HG02870 (cell line): ENCODE measurements at regions not wholly inside any gene's neighbourhood (a gene's known extent, or its start where the extent isn't known, plus 50 kb on each side); places are given as distances from the start of the nearest gene placed in this dataset.
A peak's percentile ranks its signal among the peaks of the same experiment; 100 is the strongest.
"Not testable (repeated sequence)": the region's sequence is repeated elsewhere in the genome, so short reads cannot be mapped to it uniquely, and the experiment has no call there.

Source experiments
- ATAC-seq: cut with Tn5 transposase; IDR thresholded peaks from one replicate; pipeline ENCODE4 v1.9.1; 2021; ENCODE audit warnings: mild to moderate bottlenecking, moderate library complexity; ENCODE audit not compliant: unreplicated experiment

- ATAC-seq: no peak
These were observed 91.9 kb upstream of the MED13 start for GRCh38 chr17:62156949-62157348.

DNA sequence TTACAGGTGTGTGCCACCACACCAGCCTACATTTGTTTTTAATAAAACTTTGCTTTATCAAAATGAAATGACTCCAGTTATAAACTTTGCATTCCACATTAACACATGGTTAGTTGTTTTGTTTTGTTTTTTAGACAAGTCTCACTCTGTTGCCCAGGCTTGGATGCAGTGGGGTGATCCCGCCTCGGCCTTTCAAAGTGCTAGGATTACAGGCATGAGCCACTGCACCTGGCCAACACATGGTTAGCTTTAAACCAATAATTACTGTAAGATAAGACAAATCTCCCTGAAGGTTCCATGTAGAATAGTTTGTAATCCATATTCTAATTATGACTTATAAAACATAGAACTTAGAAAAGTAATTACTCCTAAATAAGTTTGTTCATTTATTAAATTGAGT is 89.8 kb upstream of the MED13 start:
- ATAC-seq: no peak

DNA sequence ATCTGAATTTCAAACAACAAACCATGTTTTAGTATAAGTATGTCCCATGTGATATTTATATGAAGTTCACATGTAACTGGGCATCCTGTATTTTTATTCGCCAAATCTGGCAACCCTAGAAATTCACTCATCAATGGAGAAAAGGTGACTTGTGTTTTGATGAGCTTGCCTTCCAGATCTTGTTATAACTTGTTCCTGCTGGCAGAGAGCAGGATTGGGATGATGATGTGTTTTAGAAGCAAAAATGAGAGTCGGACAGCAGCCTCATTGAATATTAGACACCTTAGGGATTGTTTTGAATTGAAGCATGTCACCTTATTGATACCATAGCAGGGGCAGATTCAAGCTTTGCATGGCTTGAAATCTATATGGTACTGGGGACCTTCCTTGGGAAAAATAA is 85.4 kb upstream of the MED13 start:
- no peak for ATAC-seq

GRCh38 chr17:62149961-62150360 is 84.9 kb upstream of the MED13 start:
- no peak for ATAC-seq

DNA sequence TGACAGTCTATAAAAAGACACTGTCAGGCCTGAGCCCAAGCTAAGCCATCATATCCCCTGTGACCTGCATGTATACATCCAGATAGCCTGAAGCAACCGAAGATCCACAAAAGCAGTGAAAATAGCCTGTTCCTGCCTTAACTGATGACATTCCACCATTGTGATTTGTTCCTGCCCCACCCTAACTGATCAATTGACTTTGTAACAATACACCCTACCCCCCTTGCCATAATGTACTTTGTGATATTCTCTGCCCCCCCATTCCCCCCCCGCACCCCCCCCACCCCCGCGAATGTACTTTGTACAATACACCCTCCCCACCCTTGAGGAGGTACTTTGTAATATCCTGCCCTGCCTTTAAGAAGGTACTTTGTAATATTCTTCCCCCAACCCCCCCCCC is 82.2 kb upstream of the MED13 start:
- no peak for ATAC-seq

DNA sequence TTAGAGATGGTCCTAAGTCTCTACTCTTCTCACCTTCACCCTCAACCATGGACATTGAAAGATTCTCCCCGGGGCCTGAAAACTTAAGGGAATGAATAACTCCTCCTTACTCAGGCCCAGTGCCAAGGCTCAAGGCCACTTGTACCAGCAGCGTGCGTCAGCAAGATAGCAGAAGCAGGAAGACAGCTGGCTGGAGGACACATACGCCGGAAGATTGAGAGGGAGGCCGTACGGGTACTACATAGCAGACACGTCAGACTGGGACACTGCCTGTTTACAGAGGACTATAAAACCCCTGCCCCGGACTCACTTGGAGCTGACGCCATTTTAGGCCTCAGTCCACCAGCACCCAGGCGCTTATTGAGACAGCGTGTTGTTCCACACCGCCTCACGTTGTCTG is 75.8 kb upstream of the MED13 start:
- no peak for ATAC-seq

- ATAC-seq: no peak
These were observed 75.3 kb upstream of the MED13 start for GRCh38 chr17:62140376-62140775.

DNA sequence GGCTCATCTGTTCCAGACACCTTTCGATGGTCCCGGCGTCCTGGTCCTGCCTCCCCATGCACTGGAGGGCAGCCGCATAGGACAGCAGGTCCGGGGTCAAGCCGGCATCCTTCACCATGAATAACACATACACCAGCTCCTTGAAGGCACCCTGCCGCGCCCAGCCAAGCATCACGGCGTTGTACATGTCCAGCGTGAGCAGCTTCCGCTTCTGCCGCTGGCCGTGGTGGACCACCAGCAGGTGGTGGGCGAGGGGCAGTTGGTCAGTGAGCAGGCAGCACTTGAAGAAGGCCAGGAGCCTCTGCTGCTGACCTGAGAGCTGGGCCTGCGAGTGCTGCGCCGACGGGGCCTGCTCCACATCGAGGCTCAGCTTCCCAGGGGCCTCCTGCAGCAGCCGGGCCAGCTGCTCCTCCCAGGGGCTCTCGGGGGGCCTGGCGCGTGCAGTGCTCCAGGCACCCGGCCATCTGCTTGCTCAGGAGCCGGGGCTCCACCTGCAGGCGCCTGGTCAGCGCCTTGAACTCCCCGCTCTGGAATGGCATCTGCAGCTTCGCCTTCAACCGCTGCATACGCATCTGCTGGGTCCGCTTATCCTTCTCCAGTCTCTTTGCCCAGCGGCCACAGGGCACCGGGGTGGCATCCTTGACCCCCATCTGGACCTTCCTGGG is 74.7 kb upstream of the MED13 start:
- not testable (repeated sequence) for ATAC-seq

DNA sequence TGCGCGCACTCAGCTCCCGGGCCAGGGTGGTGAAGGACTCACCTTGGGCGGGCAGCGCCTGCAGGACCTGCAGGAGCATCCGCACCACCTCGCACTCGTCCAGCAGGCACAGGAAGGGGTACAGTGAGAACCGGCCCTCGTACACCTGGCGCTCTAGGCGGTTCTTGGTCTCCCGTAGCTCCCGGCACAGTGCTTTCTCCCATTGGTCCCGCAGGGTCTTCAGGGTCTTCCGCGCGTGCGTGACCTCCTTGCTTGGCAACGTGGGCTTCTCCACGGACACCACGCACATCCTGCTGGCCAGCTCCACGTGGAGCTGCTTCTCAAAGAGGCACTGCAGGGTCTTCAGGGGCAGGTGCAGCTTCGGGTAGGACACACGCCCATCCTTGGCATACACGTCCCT is 74.1 kb upstream of the MED13 start:
- no peak for ATAC-seq

DNA sequence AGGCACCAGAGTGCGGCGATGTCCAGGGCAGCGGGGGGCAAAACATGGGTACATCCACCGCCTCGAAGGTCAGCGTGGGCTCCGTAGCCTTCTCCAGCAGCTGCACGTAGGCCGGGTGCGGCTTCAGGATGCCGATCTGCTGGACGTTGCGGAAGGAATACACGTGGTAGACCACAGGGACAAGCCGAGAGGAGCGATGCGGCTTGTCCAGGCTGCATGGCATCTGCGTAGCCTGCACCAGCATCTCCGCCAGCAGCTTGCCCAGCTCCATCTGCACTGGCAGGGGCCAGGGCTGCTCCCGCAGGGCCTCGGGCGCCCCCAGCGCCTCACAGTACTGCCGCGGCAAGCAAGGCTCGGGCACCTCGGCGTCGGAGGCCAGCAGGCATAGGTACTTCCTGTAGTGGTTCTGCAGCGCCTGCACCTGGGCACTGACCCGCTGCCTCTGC is 73.6 kb upstream of the MED13 start:
- ATAC-seq: not testable (repeated sequence)

DNA sequence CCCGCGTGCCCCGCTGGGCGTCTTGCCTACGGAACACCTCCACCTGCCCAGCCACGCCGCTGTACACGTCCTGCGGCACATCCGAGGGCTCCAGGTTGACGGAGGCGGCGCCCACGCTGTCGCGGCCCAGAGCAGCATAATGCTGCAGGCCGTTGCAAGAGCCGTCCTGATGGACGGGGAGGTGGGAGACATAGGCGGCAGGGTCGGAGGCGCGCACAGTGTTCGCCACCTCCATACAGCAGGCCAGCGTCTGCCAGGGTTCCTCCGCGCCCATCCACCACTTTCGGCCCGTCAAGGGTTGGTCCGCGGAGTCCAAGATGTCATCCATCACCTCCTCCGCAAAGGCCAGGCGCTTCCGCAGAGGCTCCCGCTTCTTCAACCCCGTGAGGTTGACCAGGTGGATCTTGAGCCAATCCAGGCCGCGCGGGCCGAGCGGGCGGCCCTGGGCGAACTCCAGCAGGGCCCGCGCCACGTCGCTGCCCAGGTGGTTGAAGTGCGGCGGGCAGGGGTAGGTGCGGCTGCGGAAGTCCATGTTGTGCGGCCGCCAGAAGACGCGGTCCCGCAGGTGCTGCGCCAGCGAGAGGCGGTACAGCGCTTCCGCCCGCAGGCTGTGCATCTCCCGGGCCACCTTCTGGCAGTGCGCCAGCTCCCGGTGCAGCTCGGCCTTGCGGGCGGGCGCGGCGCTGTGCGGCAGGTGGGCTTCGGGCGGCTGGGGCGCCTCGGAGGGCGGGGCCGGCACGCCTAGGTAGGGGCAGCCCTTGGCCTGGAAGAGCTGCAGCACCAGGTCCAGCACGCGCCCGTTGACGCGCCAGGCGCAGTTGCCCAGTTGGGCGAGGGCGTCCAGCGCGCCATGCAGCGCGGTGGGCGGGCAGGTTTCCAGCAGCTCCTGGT is 72.9 kb upstream of the MED13 start:
- ATAC-seq: not testable (repeated sequence)

- ATAC-seq: not testable (repeated sequence)
These were observed 72.1 kb upstream of the MED13 start for GRCh38 chr17:62137013-62137733.

DNA sequence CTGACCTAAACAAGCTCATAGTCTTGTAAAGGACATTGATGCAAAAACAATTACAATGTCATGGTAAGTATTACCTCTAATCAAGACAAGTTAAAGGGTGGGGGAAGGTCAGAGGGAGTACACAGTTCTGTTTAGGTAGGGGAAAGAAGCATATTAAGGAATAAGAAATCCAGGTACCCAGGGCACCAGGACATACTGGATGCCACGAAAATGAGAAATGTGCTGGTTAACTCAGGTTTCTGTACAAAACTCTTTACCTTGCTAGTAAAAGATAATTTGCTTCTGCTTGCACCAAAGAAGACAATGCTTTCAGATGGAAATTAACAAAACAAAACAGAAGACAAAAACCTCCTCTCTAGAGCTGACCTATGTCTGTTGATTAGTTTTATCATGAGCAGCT is 70.7 kb upstream of the MED13 start:
- ATAC-seq: no peak

GRCh38 chr17:62135096-62135495 is 70.0 kb upstream of the MED13 start:
- not testable (repeated sequence) for ATAC-seq

DNA sequence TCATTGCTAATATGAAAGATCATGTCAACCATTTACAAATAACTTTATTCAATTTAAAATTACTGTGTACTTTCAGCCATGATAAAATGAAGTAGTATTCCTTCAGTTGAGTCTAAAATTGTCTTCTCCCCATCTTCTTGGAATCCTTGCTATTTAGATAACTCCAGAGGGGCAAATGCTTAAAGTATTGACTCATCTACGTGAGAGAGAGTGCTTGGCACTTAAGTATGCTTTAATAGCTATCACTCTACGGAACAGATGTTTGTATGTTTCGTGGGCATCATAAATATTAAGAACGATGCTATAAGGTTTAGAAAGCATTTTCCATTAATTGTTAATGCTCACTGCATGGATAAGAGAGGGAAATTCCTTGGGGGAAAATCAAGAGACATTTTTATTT is 69.3 kb upstream of the MED13 start:
- ATAC-seq: no peak

- ATAC-seq: not testable (repeated sequence)
These were observed 66.2 kb upstream of the MED13 start for GRCh38 chr17:62131271-62131670.

DNA sequence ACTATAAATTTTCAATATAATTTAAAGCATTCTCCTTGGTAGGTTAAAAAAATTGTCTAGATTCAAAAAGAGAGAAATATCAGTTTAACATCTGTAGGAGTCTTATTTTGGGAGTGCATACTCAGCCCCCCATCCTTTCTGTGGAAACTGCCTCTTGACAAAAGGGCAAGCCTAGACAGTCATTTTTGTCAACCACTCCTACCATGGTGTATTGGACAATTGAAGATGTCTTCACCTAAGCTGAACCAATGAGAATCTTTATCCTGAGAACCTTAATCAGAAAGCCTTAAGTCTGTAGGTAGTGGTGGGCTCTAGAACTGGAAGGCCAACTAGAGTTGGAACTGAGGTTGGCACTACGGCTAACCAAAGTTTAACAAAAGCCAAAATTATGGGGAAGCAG is 65.7 kb upstream of the MED13 start:
- no peak for ATAC-seq

DNA sequence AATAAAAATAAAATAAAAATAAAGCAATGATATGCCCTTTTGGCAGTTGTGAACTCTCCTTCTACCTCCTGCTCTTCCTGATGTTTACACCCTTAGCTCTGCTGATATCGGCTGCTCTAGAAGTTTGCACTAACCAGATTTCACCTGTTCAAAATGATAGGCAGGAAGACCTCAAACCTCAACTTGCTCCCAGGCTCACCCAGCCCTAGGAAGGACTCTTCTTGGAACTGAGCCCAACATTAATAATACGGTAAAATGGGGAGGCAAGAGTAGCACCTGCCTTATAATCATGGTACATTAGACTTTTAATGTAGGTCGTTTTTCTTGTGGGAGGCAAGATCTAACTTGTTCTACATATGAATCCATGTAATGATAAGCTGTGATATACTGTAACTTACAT is 61.2 kb upstream of the MED13 start:
- ATAC-seq: no peak

- no peak for ATAC-seq
These were observed 60.2 kb upstream of the MED13 start for GRCh38 chr17:62125307-62125706.

DNA sequence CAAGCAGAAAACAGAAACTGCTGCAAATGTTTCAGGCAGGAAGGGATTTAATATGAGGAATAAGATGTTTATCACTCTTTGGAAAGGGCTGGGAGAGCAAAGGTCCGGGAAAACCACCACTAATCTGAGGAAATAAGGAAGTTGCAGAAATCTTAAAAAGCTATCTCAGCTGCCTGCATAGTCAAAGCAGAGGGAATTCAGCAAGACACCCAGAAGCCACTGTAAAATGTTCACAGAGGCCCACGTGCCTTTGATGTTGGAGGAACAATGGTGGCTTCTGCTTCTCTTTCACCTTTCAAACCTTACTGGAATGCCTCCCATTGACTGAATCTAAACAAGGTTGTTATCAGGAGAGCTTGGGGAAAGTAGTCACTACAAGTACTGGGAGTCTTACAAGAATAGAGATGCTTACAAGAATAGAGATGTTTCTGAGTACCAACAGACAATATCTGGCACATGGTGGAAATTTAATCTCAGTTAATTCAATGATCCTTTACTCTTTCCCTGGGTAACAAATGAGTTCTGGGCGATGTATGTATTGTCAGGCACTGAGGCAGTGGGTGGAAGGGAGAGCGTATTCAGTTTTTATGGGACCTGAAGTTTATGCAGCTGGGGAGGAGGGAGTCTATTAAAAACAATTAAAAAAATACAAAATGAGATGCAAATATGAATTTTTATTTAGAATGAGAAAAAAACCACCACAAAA is 56.1 kb upstream of the MED13 start:
- ATAC-seq: no peak

- ATAC-seq: peak; percentile 90
These were observed 54.3 kb upstream of the MED13 start for GRCh38 chr17:62119373-62119772.
